Astrocyte of the cerebellum (primary cell): ENCODE measurements at regions not wholly inside any gene's neighbourhood (a gene's known extent, or its start where the extent isn't known, plus 50 kb on each side); places are given as distances from the start of the nearest gene placed in this dataset.

Experiments
- DNase-seq: peaks from one replicate; pipeline ENCODE4 v3.0.0-alpha.2; 2011; ENCODE audit warnings: low read depth
- H3K4me3 ChIP-seq: 2 replicates; pipeline ENCODE4 v1.5.1; 2011; ENCODE audit warnings: mild to moderate bottlenecking, low read depth, low read length, moderate library complexity
- in situ Hi-C: cut with HindIII; loops from 2 replicates; pipeline ENCODE4 v1.10.0; 2017; ENCODE audit warnings: low sequenced_read_pairs
- TF ChIP-seq, protein P1 (sequence below): IDR thresholded peaks from 2 replicates; pipeline ENCODE4 v1.5.1; 2012; ENCODE audit warnings: low read length, low read depth, moderate library complexity, mild to moderate bottlenecking; ENCODE audit errors: missing control alignments

DNA sequence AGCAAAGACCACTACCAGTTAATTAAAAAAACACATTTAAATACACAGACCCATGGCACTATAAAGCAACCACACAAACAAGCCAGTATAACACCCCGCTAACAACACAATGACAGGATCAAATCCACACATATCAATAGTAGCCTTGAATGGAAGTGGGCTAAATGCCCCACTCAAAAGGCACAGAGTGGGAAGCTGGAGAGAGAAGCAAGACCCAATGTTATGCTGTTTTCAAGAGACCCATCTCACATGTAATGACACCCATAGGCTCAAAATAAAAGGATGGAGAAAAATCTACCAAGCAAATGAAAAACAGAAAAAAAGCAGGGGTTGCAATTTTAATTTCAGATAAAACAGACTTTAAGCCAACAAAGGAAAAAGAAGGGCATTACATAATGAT lies 125.4 kb upstream of the PTCHD4 start:
- TF ChIP-seq, protein P1, sequence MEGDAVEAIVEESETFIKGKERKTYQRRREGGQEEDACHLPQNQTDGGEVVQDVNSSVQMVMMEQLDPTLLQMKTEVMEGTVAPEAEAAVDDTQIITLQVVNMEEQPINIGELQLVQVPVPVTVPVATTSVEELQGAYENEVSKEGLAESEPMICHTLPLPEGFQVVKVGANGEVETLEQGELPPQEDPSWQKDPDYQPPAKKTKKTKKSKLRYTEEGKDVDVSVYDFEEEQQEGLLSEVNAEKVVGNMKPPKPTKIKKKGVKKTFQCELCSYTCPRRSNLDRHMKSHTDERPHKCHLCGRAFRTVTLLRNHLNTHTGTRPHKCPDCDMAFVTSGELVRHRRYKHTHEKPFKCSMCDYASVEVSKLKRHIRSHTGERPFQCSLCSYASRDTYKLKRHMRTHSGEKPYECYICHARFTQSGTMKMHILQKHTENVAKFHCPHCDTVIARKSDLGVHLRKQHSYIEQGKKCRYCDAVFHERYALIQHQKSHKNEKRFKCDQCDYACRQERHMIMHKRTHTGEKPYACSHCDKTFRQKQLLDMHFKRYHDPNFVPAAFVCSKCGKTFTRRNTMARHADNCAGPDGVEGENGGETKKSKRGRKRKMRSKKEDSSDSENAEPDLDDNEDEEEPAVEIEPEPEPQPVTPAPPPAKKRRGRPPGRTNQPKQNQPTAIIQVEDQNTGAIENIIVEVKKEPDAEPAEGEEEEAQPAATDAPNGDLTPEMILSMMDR, result no peak
- in situ Hi-C loops, result no loop called here
- DNase-seq, result no peak
- H3K4me3 ChIP-seq, result no peak overlapping the region

DNA sequence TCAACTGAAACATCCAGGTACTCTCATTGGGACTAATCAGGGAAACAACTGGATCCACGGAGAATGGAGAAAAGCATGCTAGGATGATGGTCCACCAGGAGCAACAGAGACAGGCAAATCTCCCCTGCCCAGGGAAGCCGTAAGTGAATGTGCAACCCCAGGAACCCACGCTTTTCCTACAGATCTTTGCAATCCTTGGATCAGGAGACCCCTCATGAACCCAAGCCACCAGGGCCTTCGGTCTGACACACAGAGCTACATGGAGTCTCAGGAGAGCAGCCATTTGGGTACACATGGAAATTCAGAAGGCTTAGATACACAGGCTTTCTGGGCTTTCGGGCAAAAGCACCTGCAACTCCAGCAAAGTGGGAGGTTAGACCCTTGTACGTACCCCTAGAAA lies 122.1 kb upstream of the PTCHD4 start:
- TF ChIP-seq, protein P1, result no peak
- H3K4me3 ChIP-seq, result no peak overlapping the region
- in situ Hi-C loops, result no loop called here
- DNase-seq, result no peak

DNA sequence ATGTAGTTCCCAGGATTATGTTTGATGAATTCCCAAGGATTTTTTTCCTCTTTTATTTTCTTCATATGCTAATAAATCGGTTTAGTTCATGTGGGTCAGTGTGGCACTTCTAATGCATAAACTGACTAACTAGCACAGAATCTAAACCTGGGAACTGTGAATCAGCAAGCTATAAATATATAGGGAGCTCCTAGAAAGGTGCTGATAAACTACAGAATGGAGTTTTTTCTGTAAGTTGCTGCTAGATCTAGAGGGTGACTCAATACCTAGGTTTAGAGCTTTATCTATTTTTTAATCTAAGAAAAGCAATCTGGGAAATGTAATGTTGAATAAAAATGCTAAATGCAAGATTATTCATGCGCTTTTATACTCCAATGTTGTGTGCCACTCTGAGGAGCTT lies 118.8 kb upstream of the PTCHD4 start:
- DNase-seq, result no peak
- TF ChIP-seq, protein P1, result no peak
- H3K4me3 ChIP-seq, result no peak overlapping the region
- in situ Hi-C loops, result no loop called here

DNA sequence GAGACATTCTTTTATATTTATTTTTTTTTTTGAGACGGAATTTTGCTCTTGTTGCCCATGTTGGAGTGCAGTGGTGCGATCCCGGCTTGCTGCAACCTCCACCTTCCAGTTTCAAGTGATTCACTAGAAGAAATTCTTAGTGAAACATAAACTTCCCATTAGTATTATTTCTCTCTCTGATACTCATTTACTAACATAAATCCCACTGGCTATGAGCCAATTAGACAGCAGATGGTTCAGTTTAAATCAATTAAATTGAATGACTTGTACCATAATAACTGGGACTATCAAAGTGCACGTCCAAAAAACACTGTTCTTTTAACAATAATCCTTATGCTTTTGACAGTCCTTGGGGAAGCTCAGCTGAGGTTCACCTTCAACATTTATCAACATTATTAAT lies 111.2 kb upstream of the PTCHD4 start:
- H3K4me3 ChIP-seq, result no peak overlapping the region
- in situ Hi-C loops, result no loop called here
- TF ChIP-seq, protein P1, result no peak
- no peak for DNase-seq

DNA sequence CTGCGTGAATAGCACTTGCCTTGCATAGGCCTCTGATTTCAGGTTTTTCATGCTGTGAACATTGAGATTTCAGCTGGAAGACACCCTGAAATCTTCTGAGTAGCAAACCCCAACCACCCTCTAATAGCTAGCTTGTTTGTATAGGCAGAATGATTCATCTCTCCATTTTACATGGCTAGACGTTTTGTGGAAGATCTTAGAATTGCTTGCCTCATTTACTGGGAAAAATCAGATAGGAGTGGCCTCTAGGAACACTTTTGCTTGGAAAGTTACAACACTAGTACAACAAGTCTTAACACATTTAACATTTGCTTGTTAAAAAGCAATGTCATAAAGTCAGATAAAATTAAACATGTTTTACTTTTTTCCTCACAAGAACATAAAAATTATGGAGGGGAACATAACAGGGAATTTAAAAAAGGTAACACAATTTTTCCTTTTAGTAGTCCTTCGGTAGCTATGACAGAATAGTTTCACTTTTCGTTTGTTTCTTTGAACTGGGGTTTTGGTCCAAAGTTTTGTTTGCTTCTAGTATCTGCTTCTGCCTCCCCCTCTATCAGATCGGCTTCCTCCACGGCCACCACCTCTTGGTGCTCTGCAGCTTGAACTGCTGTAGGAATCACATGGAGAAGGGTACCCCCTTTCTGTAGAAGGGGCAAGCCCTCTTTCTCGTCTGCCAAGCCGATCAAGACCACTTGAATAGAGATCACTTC lies 102.2 kb upstream of the PTCHD4 start:
- no peak for DNase-seq
- TF ChIP-seq, protein P1, result no peak
- in situ Hi-C loops, result no loop called here
- H3K4me3 ChIP-seq, result no peak overlapping the region

DNA sequence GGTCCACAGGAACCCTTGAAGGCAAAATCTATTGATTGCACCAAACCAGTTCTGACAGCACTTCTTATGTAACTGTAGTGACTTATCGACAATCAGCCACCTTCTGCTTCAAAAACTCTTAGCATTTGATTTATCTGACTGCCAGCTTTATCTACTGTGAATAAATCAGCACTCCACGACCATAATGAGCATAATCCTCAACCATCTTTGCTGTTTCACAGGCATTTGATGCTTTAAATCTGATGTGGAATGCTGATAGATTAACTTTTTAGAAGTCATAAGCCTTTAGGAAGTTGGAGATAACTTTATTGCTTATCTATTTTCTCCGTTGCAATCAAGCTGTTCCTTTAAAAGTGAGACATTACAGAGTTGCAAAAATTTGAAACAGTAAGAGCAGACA lies 101.5 kb upstream of the PTCHD4 start:
- H3K4me3 ChIP-seq, result no peak overlapping the region
- TF ChIP-seq, protein P1, result no peak
- no peak for DNase-seq
- in situ Hi-C loops, result no loop called here

DNA sequence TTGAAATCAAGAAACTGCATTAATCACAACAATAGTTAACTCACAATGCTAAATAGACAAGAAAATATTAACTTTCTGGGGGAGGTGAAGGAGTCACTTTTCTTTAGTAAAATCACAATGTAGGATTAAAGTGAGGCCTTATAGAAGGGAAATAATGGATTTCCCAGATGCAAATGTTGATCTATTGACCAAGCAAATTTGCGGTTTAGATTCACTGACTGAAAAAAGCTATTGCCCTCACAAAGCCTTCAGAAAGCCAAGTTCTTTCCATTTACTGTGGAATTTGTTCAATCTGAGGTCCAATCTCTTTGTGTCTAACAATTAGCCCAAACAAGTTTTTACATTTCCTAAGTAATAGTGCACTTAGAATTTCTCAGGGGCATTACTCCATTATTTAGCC lies 95.1 kb upstream of the PTCHD4 start:
- TF ChIP-seq, protein P1, result no peak
- DNase-seq, result no peak
- in situ Hi-C loops, result no loop called here
- H3K4me3 ChIP-seq, result no peak overlapping the region
